H1 (cell line): ENCODE measurements at regions not wholly inside any gene's neighbourhood (a gene's known extent, or its start where the extent isn't known, plus 50 kb on each side); places are given as distances from the start of the nearest gene placed in this dataset.

ENCODE experiments used
- BACH1 ChIP-seq: IDR thresholded peaks from 2 replicates; pipeline ENCODE4 v1.6.1; 2012; ENCODE audit warnings: low read length, improper control_type of control experiment
- CBX8 ChIP-seq: fragments of 300-800, 300-1000 bp; sonication (generic); IDR thresholded peaks from 2 replicates; pipeline ENCODE4 v1.7.1; 2016; ENCODE audit warnings: low read depth, low read length, borderline replicate concordance
- CTCF ChIP-seq, 3 experiments: IDR thresholded peaks; 1 replicate in 2 of 3; 2 replicates in 1 of 3; pipeline versions ENCODE4 v1.5.1 to v1.6.1; 2011; ENCODE audit warnings: low read length in 3 of 3, mild to moderate bottlenecking in 3 of 3, inconsistent platforms in 2 of 3, low read depth in 1 of 3, moderate library complexity in 1 of 3; ENCODE audit not compliant: insufficient read depth in 1 of 3; ENCODE audit errors: control extremely low read depth in 1 of 3
- KDM4A ChIP-seq: IDR thresholded peaks from one replicate; pipeline ENCODE4 v1.7.1; 2012; ENCODE audit warnings: low read depth, mild to moderate bottlenecking, moderate library complexity, low read length, inconsistent platforms; ENCODE audit not compliant: severe bottlenecking
- KDM5A ChIP-seq: fragments of 200-600 bp; IDR thresholded peaks from 2 replicates; pipeline ENCODE4 v1.7.1; 2012; ENCODE audit warnings: mild to moderate bottlenecking, low read length, inconsistent platforms, mixed read lengths
- PHF8 ChIP-seq: fragments of 200-600 bp; sonication (generic); conservative IDR thresholded peaks from 2 replicates; pipeline ENCODE4 v1.7.1; 2012; ENCODE audit warnings: low read depth, mild to moderate bottlenecking, inconsistent platforms, low read length, moderate library complexity
- TAF7 ChIP-seq: optimal IDR thresholded peaks from 2 replicates; pipeline ENCODE3; 2011; ENCODE audit warnings: low read depth, mild to moderate bottlenecking, inconsistent platforms, low read length, moderate library complexity, borderline replicate concordance

- no peak for TF ChIP-seq CTCF (IDR thresholded peaks at IDR 0.05; ENCODE audit: control extremely low read depth in 1 of 3, insufficient read depth in 1 of 3, low read depth in 1 of 3, low read length in 3 of 3)
- TF ChIP-seq CBX8 = no peak
- no peak for TF ChIP-seq TAF7
- TF ChIP-seq KDM5A = no peak
- no peak for TF ChIP-seq BACH1
- no peak for TF ChIP-seq KDM4A
- TF ChIP-seq PHF8 = no peak
- TF ChIP-seq, all 59 proteins: peak for 0
Observed at GRCh38 chr6:168239044-168239773, 80.4 kb downstream of the DACT2 start (continued).
